HepG2 (cell line): ENCODE measurements at regions not wholly inside any gene's neighbourhood (a gene's known extent, or its start where the extent isn't known, plus 50 kb on each side); places are given as distances from the start of the nearest gene placed in this dataset.

Experiments
- ATAC-seq: fragments of 200-7000 bp; cut with Tn5 transposase; 3 replicates; pipeline ENCODE4 v1.9.1; 2020; ENCODE audit warnings: mild to moderate bottlenecking, moderate library complexity
- BruUV-seq: library from RNA; stranded (reverse); fragments of 400-500 nt; replicated peaks from 2 replicates; lab custom pipeline; 2021; lab: Mats Ljungman, UMichigan
- CTCF ChIA-PET: fragments of 300-600 bp; formaldehyde crosslinking; extraction: SDS; loops from one replicate; lab custom pipeline; 2021; ENCODE audit warnings: low total read pairs, inconsistent platforms, low intra/inter-chr PET ratio; lab: Yijun Ruan, JAX
- POLR2A ChIA-PET: fragments of 350-600 bp; sonication (Branson Sonifier 250); formaldehyde crosslinking; loops from one replicate; lab custom pipeline; 2020; ENCODE audit warnings: antibody characterized with exemption, inconsistent platforms; lab: Yijun Ruan, JAX
- DNase-seq: peaks from one replicate; pipeline ENCODE4 v3.0.0-alpha.2; 2015; ENCODE audit warnings: low spot score
- FAIRE-seq: peaks from 3 replicates; lab custom pipeline; 2011; peaks lifted over from hg19 to GRCh38; lab: Jason Lieb, UNC
- H2AFZ ChIP-seq: one replicate; pipeline ENCODE4 v1.6.1; 2011; ENCODE audit warnings: low read length, inconsistent platforms
- H3K27ac ChIP-seq: fragments of 300-600 bp; 3 replicates; pipeline ENCODE4 v1.8.0; 2011; ENCODE audit warnings: mixed run types, mild to moderate bottlenecking, mixed read lengths, low read length, inconsistent platforms; ENCODE audit not compliant: insufficient read depth; ENCODE audit errors: extremely low read length
- H3K27me3 ChIP-seq, 2 experiments: fragments of 200-600 bp in 1 of 2; 2 replicates in 1 of 2; 3 replicates in 1 of 2; pipeline versions ENCODE4 v1.6.0 to v1.8.0; 2011; ENCODE audit warnings: low read length in 2 of 2, mild to moderate bottlenecking in 2 of 2, moderate library complexity in 2 of 2, inconsistent platforms in 1 of 2; ENCODE audit not compliant: insufficient read depth in 2 of 2, control insufficient read depth in 1 of 2
- H3K36me3 ChIP-seq, 2 experiments: fragments of 200-600 bp in 1 of 2; replicated peaks in 1 of 2; 2 replicates in 1 of 2; 3 replicates in 1 of 2; pipeline versions ENCODE4 v1.5.1 to v1.8.0; 2011; ENCODE audit warnings: low read length in 2 of 2, inconsistent platforms in 1 of 2; ENCODE audit not compliant: insufficient read depth in 2 of 2, control insufficient read depth in 1 of 2
- H3K4me1 ChIP-seq: 2 replicates; pipeline ENCODE4 v1.5.1; 2012; ENCODE audit warnings: low read length, inconsistent platforms; ENCODE audit not compliant: insufficient read depth
- H3K4me2 ChIP-seq: 2 replicates; pipeline ENCODE4 v1.6.0; 2011; ENCODE audit warnings: low read depth, low read length, inconsistent platforms
- H3K4me3 ChIP-seq, 3 experiments: fragments of 200-600 bp in 1 of 3; sonication (generic), shearing (Covaris generic) in 1 of 3; replicated peaks in 1 of 3; 2 replicates each; pipeline ENCODE4 v1.5.1; 2011 to 2016; ENCODE audit warnings: low read length in 3 of 3, inconsistent platforms in 2 of 3, low read depth in 2 of 3, mild to moderate bottlenecking in 2 of 3, control low read depth in 1 of 3, mixed read lengths in 1 of 3; ENCODE audit not compliant: insufficient read depth in 1 of 3
- H3K79me2 ChIP-seq: one replicate; pipeline ENCODE4 v1.6.1; 2011; ENCODE audit warnings: low read length, inconsistent platforms; ENCODE audit not compliant: insufficient read depth
- H3K9ac ChIP-seq: 2 replicates; pipeline ENCODE4 v1.6.0; 2011; ENCODE audit warnings: mild to moderate bottlenecking, low read depth, low read length, inconsistent platforms; ENCODE audit not compliant: insufficient read depth
- H3K9me3 ChIP-seq: 2 replicates; pipeline ENCODE4 v1.5.1; 2012; ENCODE audit warnings: mild to moderate bottlenecking, low read length
- H4K20me1 ChIP-seq: 2 replicates; pipeline ENCODE4 v1.6.0; 2011; ENCODE audit warnings: inconsistent platforms, mild to moderate bottlenecking, low read length, moderate library complexity; ENCODE audit not compliant: insufficient read depth
- AKNA ChIP-seq: sonication (generic); formaldehyde crosslinking; IDR thresholded peaks from 2 replicates; pipeline ENCODE4 v1.4.0; 2020; ENCODE audit warnings: missing genetic modification reagents, borderline replicate concordance
- BRCA1 ChIP-seq: sonication (generic); formaldehyde crosslinking; IDR thresholded peaks from 2 replicates; pipeline ENCODE4 v1.4.0; 2020; ENCODE audit warnings: missing genetic modification reagents
- FOXK1 ChIP-seq: sonication (generic); formaldehyde crosslinking; IDR thresholded peaks from 2 replicates; pipeline ENCODE4 v1.4.0; 2020; ENCODE audit warnings: low read depth, missing genetic modification reagents, borderline replicate concordance
- JARID2 ChIP-seq: sonication (generic); formaldehyde crosslinking; IDR thresholded peaks from 2 replicates; pipeline ENCODE4 v1.8.1; 2023; ENCODE audit warnings: missing genetic modification reagents, inconsistent platforms; ENCODE audit not compliant: insufficient replicate concordance
- MLXIP ChIP-seq: sonication (generic); formaldehyde crosslinking; IDR thresholded peaks from 2 replicates; pipeline ENCODE4 v1.9.0; 2021; ENCODE audit warnings: missing genetic modification reagents, borderline replicate concordance
- RBAK ChIP-seq: sonication (generic); formaldehyde crosslinking; IDR thresholded peaks from 2 replicates; pipeline ENCODE4 v1.5.1; 2020; ENCODE audit warnings: mild to moderate bottlenecking, missing genetic modification reagents
- RBFOX2 ChIP-seq: fragments of 200-400 bp; formaldehyde crosslinking; IDR thresholded peaks from 2 replicates; pipeline ENCODE4 v1.6.1; 2017; ENCODE audit warnings: low read depth, mild to moderate bottlenecking, low read length
- SMC3 ChIP-seq: IDR thresholded peaks from 2 replicates; pipeline ENCODE4 v1.6.1; 2011; ENCODE audit warnings: low read length, improper control_type of control experiment
- SRF ChIP-seq: IDR thresholded peaks from 2 replicates; pipeline ENCODE4 v1.6.1; 2011; ENCODE audit warnings: mild to moderate bottlenecking, low read depth, low read length, moderate library complexity
- UBTF ChIP-seq: sonication (generic); formaldehyde crosslinking; IDR thresholded peaks from 2 replicates; pipeline ENCODE4 v1.4.0; 2020; ENCODE audit warnings: mild to moderate bottlenecking, missing genetic modification reagents
- ZNF446 ChIP-seq: sonication (generic); formaldehyde crosslinking; IDR thresholded peaks from 2 replicates; pipeline ENCODE4 v1.5.0; 2020; ENCODE audit warnings: mild to moderate bottlenecking, missing genetic modification reagents
- ZNF562 ChIP-seq: sonication (generic); formaldehyde crosslinking; IDR thresholded peaks from 2 replicates; pipeline ENCODE4 v1.8.0; 2022; ENCODE audit warnings: missing genetic modification reagents, borderline replicate concordance
- ZNF572 ChIP-seq: sonication (generic); formaldehyde crosslinking; IDR thresholded peaks from 2 replicates; pipeline ENCODE4 v1.5.1; 2020; ENCODE audit warnings: mild to moderate bottlenecking, missing genetic modification reagents
- ZNF703 ChIP-seq: sonication (generic); formaldehyde crosslinking; IDR thresholded peaks from 2 replicates; pipeline ENCODE4 v1.5.1; 2020; ENCODE audit warnings: missing genetic modification reagents, mild to moderate bottlenecking, moderate library complexity, borderline replicate concordance
- ZNF772 ChIP-seq: sonication (generic); formaldehyde crosslinking; IDR thresholded peaks from 2 replicates; pipeline ENCODE4 v1.5.0; 2020; ENCODE audit warnings: mild to moderate bottlenecking, missing genetic modification reagents
- WGBS: methylation state at CpG from one replicate; pipeline ENCODE4 v1.1.6; 2017; ENCODE audit warnings: low lambda C conversion rate; 5-methylcytosine and 5-hydroxymethylcytosine counted together
- in situ Hi-C: cut with HindIII; loops from 2 replicates; pipeline ENCODE4 v1.10.0; 2017; ENCODE audit warnings: low pct_unique_long_range_greater_than_20kb; ENCODE audit not compliant: extremely low pct_ligation_motif_present
- intact Hi-C: fragments of 100-400 bp; cut with micrococcal nuclease; formaldehyde crosslinking; loops from one replicate; pipeline ENCODE4 v1.10.0; 2022; ENCODE audit not compliant: unreplicated experiment

- TF ChIP-seq AKNA (CRISPR knock-in tag) = no peak
- TF ChIP-seq ZNF446 (CRISPR knock-in tag) = no peak
- TF ChIP-seq SRF = no peak
- TF ChIP-seq JARID2 (CRISPR knock-in tag) = no peak
- TF ChIP-seq BRCA1 (CRISPR knock-in tag) = no peak
Measured at GRCh38 chr1:224545571-224545970, 70.5 kb upstream of the CNIH3 start (continued).

- FAIRE-seq = no peak
- no TSS peak for BruUV-seq
- Histone ChIP-seq H3K9ac (no peak overlapping the region), H3K4me2 (no peak overlapping the region), H3K79me2 (no peaks in the 10 kb centered on the region), H2AFZ (no peak overlapping the region), H3K9me3 (no peaks in the 10 kb centered on the region), H4K20me1 (no peaks in the 10 kb centered on the region), H3K36me3 (no peaks in the 10 kb centered on the region), H3K27me3 (no peaks in the 10 kb centered on the region; a peak in 1 of 5 replicates), H3K4me3 (no peak overlapping the region), H3K4me1 (no peaks in the 10 kb centered on the region), H3K27ac (no peak overlapping the region)
- no peak for DNase-seq
- 12% methylated on average over 4 of the region's 4 CpGs for WGBS
- in situ Hi-C loops (no loop called here), intact Hi-C loops (no loop called here)
- POLR2A ChIA-PET = no interaction called here
- CTCF ChIA-PET = no interaction called here
- no peak for ATAC-seq
- no peak for TF ChIP-seq SMC3
- TF ChIP-seq ZNF562 = no peak
- TF ChIP-seq ZNF772 = no peak
- no peak for TF ChIP-seq ZNF572
- TF ChIP-seq FOXK1 (CRISPR knock-in tag) = no peak
- no peak for TF ChIP-seq RBAK (CRISPR knock-in tag)
- TF ChIP-seq MLXIP = no peak
- no peak for TF ChIP-seq RBFOX2
- no peak for TF ChIP-seq ZNF703
- no peak for TF ChIP-seq UBTF
Measured at GRCh38 chr1:224548676-224549075, 67.4 kb upstream of the CNIH3 start.
